IMR-90 (cell line): ENCODE measurements at regions not wholly inside any gene's neighbourhood (a gene's known extent, or its start where the extent isn't known, plus 50 kb on each side); places are given as distances from the start of the nearest gene placed in this dataset.

ENCODE experiments used
- BHLHE40 ChIP-seq: fragments of 150-350 bp; IDR thresholded peaks from 2 replicates; pipeline ENCODE4 v1.6.1; 2016; ENCODE audit warnings: mild to moderate bottlenecking, low read depth, low read length
- CEBPB ChIP-seq: IDR thresholded peaks from 2 replicates; pipeline ENCODE4 v1.6.1; 2012; ENCODE audit warnings: low read depth, low read length, improper control_type of control experiment
- CHD1 ChIP-seq: IDR thresholded peaks from 2 replicates; pipeline ENCODE4 v1.6.1; 2012; ENCODE audit warnings: low read depth, low read length, improper control_type of control experiment
- FOS ChIP-seq: fragments of 150-350 bp; IDR thresholded peaks from 2 replicates; pipeline ENCODE4 v1.6.1; 2016; ENCODE audit warnings: low read depth, low read length
- MAFK ChIP-seq: IDR thresholded peaks from 2 replicates; pipeline ENCODE4 v1.6.1; 2012; ENCODE audit warnings: low read depth, low read length, improper control_type of control experiment
- MXI1 ChIP-seq: IDR thresholded peaks from 2 replicates; pipeline ENCODE4 v1.6.1; 2012; ENCODE audit warnings: low read depth, mild to moderate bottlenecking, low read length, moderate library complexity, borderline replicate concordance
- POLR2A ChIP-seq: IDR thresholded peaks from 2 replicates; pipeline ENCODE4 v1.6.1; 2012; ENCODE audit warnings: mild to moderate bottlenecking, low read depth, low read length
- RAD21 ChIP-seq: IDR thresholded peaks from 2 replicates; pipeline ENCODE4 v1.6.1; 2012; ENCODE audit warnings: low read length, improper control_type of control experiment
- RFX5 ChIP-seq: IDR thresholded peaks from 2 replicates; pipeline ENCODE4 v1.8.0; 2012; ENCODE audit warnings: low read depth, mild to moderate bottlenecking, low read length, moderate library complexity
- SMC3 ChIP-seq: fragments of 150-350 bp; IDR thresholded peaks from 2 replicates; pipeline ENCODE4 v1.6.1; 2016; ENCODE audit warnings: low read depth, mild to moderate bottlenecking, antibody characterized with exemption, low read length, moderate library complexity
- TF ChIP-seq, protein P1 (sequence below): conservative IDR thresholded peaks from 2 replicates; pipeline ENCODE4 v1.5.1; 2012; ENCODE audit warnings: mild to moderate bottlenecking, low read depth, low read length, improper control_type of control experiment
- TF ChIP-seq, protein P2 (sequence below): fragments of 150-350 bp; IDR thresholded peaks from 2 replicates; pipeline ENCODE4 v1.6.1; 2017; ENCODE audit warnings: mild to moderate bottlenecking, antibody characterized with exemption, low read length, low read depth

DNA sequence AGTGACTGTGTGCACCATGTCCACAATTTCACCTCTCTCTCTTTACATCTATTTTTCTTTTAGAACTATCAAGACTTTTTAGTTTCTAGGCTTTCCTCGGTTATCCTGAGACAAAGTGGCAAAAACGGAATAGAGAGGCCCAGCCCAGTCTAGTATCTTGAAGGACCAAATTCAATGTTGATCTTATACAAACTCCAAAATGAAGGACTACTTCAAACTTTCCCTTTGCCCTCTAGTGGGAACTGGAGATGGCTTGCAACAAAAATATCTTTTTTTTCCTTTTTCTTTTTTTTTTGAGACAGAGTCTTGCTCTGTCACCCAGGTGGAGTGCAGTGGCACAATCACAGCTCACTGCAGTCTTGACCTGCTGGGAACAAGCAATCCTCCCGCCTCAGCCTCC lies 338.5 kb upstream of the UMPS start:
- TF ChIP-seq POLR2A (no peak), BHLHE40 (no peak), CEBPB (no peak), MXI1 (no peak), RAD21 (no peak), RFX5 (no peak), FOS (no peak), MAFK (no peak), CHD1 (no peak), SMC3 (no peak)
- TF ChIP-seq, protein P1, sequence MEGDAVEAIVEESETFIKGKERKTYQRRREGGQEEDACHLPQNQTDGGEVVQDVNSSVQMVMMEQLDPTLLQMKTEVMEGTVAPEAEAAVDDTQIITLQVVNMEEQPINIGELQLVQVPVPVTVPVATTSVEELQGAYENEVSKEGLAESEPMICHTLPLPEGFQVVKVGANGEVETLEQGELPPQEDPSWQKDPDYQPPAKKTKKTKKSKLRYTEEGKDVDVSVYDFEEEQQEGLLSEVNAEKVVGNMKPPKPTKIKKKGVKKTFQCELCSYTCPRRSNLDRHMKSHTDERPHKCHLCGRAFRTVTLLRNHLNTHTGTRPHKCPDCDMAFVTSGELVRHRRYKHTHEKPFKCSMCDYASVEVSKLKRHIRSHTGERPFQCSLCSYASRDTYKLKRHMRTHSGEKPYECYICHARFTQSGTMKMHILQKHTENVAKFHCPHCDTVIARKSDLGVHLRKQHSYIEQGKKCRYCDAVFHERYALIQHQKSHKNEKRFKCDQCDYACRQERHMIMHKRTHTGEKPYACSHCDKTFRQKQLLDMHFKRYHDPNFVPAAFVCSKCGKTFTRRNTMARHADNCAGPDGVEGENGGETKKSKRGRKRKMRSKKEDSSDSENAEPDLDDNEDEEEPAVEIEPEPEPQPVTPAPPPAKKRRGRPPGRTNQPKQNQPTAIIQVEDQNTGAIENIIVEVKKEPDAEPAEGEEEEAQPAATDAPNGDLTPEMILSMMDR = no peak
- TF ChIP-seq, protein P2, sequence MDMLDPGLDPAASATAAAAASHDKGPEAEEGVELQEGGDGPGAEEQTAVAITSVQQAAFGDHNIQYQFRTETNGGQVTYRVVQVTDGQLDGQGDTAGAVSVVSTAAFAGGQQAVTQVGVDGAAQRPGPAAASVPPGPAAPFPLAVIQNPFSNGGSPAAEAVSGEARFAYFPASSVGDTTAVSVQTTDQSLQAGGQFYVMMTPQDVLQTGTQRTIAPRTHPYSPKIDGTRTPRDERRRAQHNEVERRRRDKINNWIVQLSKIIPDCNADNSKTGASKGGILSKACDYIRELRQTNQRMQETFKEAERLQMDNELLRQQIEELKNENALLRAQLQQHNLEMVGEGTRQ = no peak
